ENCODE measurements at regions not wholly inside any gene's neighbourhood (a gene's known extent, or its start where the extent isn't known, plus 50 kb on each side); places are given as distances from the start of the nearest gene placed in this dataset.

- Histone ChIP-seq H3K4me1 (no peaks in the 10 kb centered on the region), H3K27me3 (no peaks in the 10 kb centered on the region), H3K36me3 (no peaks in the 10 kb centered on the region), H3K4me3 (no peak overlapping the region), H3K27ac (no peak overlapping the region), H3K9me3 (no peaks in the 10 kb centered on the region)
- FAIRE-seq (no peak), DNase-seq (no peak), ATAC-seq (peak in 2 of 4 donors; percentile 27 to 32)
- intact Hi-C loops (cut with DNase I), result no loop called here
- WGBS, 2 donors, result 87 to 96% methylated on average over 1 of the region's 1 CpG
- no peak for TF ChIP-seq CTCF (IDR thresholded peaks at IDR 0.05)
Measured at GRCh38 chr5:17763301-17763700, 129.0 kb downstream of the TAF11L14 start.

- DNase-seq, result no peak
- WGBS, 2 donors, result 57 to 66% methylated on average over 2 of the region's 2 CpGs
- intact Hi-C loops (cut with DNase I), result no loop called here
- no peaks in the 10 kb centered on the region for H3K27me3 ChIP-seq
- no peak for FAIRE-seq
- no peak for TF ChIP-seq CTCF (IDR thresholded peaks at IDR 0.05)
- no peak overlapping the region for H3K27ac ChIP-seq
- no peaks in the 10 kb centered on the region for H3K4me1 ChIP-seq
- no peaks in the 10 kb centered on the region for H3K36me3 ChIP-seq
- no peak overlapping the region for H3K4me3 ChIP-seq
- no peak for ATAC-seq
- H3K9me3 ChIP-seq, result no peaks in the 10 kb centered on the region
Measured at GRCh38 chr5:17766031-17766430, 131.8 kb downstream of the TAF11L14 start.

GRCh38 chr5:17769277-17769676, 135.0 kb downstream of the TAF11L14 start:
- no peaks in the 10 kb centered on the region for H3K36me3 ChIP-seq
- intact Hi-C loops (cut with DNase I), result no loop called here
- no peak for TF ChIP-seq CTCF (IDR thresholded peaks at IDR 0.05)
- no peak for ATAC-seq
- H3K4me1 ChIP-seq, result no peaks in the 10 kb centered on the region
- no peaks in the 10 kb centered on the region for H3K9me3 ChIP-seq
- H3K4me3 ChIP-seq, result no peak overlapping the region
- no peak overlapping the region for H3K27ac ChIP-seq
- no peaks in the 10 kb centered on the region for H3K27me3 ChIP-seq
- FAIRE-seq, result no peak
- 45 to 66% methylated on average over 3 of the region's 3 CpGs for WGBS, 2 donors
- DNase-seq, result no peak

- no peak for TF ChIP-seq CTCF (IDR thresholded peaks at IDR 0.05)
- intact Hi-C loops (cut with DNase I), result no loop called here
- FAIRE-seq, result no peak
- no peaks in the 10 kb centered on the region for H3K9me3 ChIP-seq
- 77 to 81% methylated on average over 6 of the region's 6 CpGs for whole genome bisulfite sequencing, 2 donors
- H3K27ac ChIP-seq, result no peak overlapping the region
- H3K4me1 ChIP-seq, result no peaks in the 10 kb centered on the region
- no peak overlapping the region for H3K4me3 ChIP-seq
- H3K36me3 ChIP-seq, result no peaks in the 10 kb centered on the region
- H3K27me3 ChIP-seq, result no peaks in the 10 kb centered on the region
- DNase-seq, result no peak
- no peak for ATAC-seq
Measured at GRCh38 chr5:17772232-17772631, 138.0 kb downstream of the TAF11L14 start.

GRCh38 chr5:17785774-17786173, 151.5 kb downstream of the TAF11L14 start:
- Histone ChIP-seq H3K9me3 (no peaks in the 10 kb centered on the region), H3K4me1 (no peaks in the 10 kb centered on the region), H3K36me3 (no peaks in the 10 kb centered on the region), H3K27ac (no peak overlapping the region), H3K4me3 (no peak overlapping the region), H3K27me3 (no peaks in the 10 kb centered on the region)
- ATAC-seq, result no peak
- no peak for TF ChIP-seq CTCF (IDR thresholded peaks at IDR 0.05)
- DNase-seq, result no peak
- intact Hi-C loops (cut with DNase I), result no loop called here
- 74 to 78% methylated on average over 1 of the region's 1 CpG for WGBS, 2 donors
- no peak for FAIRE-seq
